PC-9 (cell line): ENCODE measurements at regions not wholly inside any gene's neighbourhood (a gene's known extent, or its start where the extent isn't known, plus 50 kb on each side); places are given as distances from the start of the nearest gene placed in this dataset.

Experiments
- BruUV-seq: library from RNA; stranded (reverse); fragments of 400-500 nt; replicated peaks from 2 replicates; lab custom pipeline; 2021; lab: Mats Ljungman, UMichigan
- CTCF ChIA-PET: fragments of 300-600 bp; sonication (Branson Sonifier 250); formaldehyde crosslinking; loops from one replicate; lab custom pipeline; 2022; ENCODE audit warnings: antibody characterized with exemption; lab: Charles Lee
- POLR2A ChIA-PET: fragments of 300-600 bp; sonication (Branson Sonifier 250); formaldehyde crosslinking; loops from one replicate; lab custom pipeline; 2022; ENCODE audit warnings: antibody characterized with exemption; ENCODE audit not compliant: unreplicated experiment; lab: Charles Lee
- DNase-seq, 2 experiments: peaks; one replicate each; pipeline versions ENCODE4 v3.0.0 to v3.0.0-alpha.2; 2015 to 2022; ENCODE audit warnings: mixed read lengths in 1 of 2
- H2AFZ ChIP-seq: fragments of 200-600 bp; sonication (generic); 2 replicates; pipeline ENCODE4 v1.8.1; 2017; ENCODE audit warnings: antibody characterized with exemption
- H3F3A ChIP-seq: fragments of 200-600 bp; sonication (generic); 2 replicates; pipeline ENCODE4 v1.8.1; 2017; ENCODE audit warnings: antibody characterized with exemption, mild to moderate bottlenecking, low read depth; ENCODE audit not compliant: insufficient read depth
- H3K27ac ChIP-seq: fragments of 200-600 bp; sonication (generic); 2 replicates; pipeline ENCODE4 v1.6.1; 2016; ENCODE audit warnings: mixed run types
- H3K27me3 ChIP-seq: fragments of 200-600 bp; sonication (generic); 2 replicates; pipeline ENCODE4 v1.6.1; 2016; ENCODE audit warnings: low read depth, mixed run types; ENCODE audit not compliant: insufficient read depth
- H3K36me3 ChIP-seq: fragments of 200-600 bp; sonication (generic); 2 replicates; pipeline ENCODE4 v1.6.1; 2016; ENCODE audit warnings: low read depth, mixed run types
- H3K4me1 ChIP-seq: fragments of 200-600 bp; sonication (generic); replicated peaks from 2 replicates; pipeline ENCODE4 v1.6.1; 2016; ENCODE audit warnings: mixed run types; ENCODE audit not compliant: insufficient read depth
- H3K4me2 ChIP-seq: fragments of 200-600 bp; sonication (generic); 2 replicates; pipeline ENCODE4 v1.6.1; 2017; ENCODE audit warnings: mixed run types
- H3K4me3 ChIP-seq: fragments of 200-600 bp; sonication (generic); 2 replicates; pipeline ENCODE4 v1.6.1; 2016; ENCODE audit warnings: mixed run types
- H3K79me2 ChIP-seq: fragments of 200-600 bp; sonication (generic); 2 replicates; pipeline ENCODE4 v1.6.1; 2017; ENCODE audit warnings: low read depth, mixed run types
- H3K9me2 ChIP-seq: fragments of 200-600 bp; sonication (generic); 2 replicates; pipeline ENCODE4 v1.8.1; 2017; ENCODE audit warnings: mild to moderate bottlenecking; ENCODE audit not compliant: insufficient read depth
- H3K9me3 ChIP-seq: fragments of 200-600 bp; sonication (generic); 2 replicates; pipeline ENCODE4 v1.8.1; 2016; ENCODE audit warnings: low read depth; ENCODE audit not compliant: insufficient read depth
- H4K20me1 ChIP-seq: fragments of 200-600 bp; sonication (generic); 2 replicates; pipeline ENCODE4 v1.8.1; 2017; ENCODE audit not compliant: insufficient read depth
- CTCF ChIP-seq: fragments of 200-600 bp; sonication (generic); conservative IDR thresholded peaks from 2 replicates; pipeline ENCODE4 v1.6.1; 2017; ENCODE audit warnings: mixed run types, antibody characterized with exemption, mild to moderate bottlenecking, moderate library complexity
- EZH2 ChIP-seq: fragments of 200-600 bp; sonication (generic); IDR thresholded peaks from 2 replicates; pipeline ENCODE4 v1.8.0; 2017; ENCODE audit warnings: antibody characterized with exemption, low read depth
- intact Hi-C: fragments of 100-400 bp; cut with micrococcal nuclease; formaldehyde crosslinking; loops from one replicate; pipeline ENCODE4 v1.10.0; 2022; ENCODE audit not compliant: unreplicated experiment

GRCh38 chr5:2173151-2173834 lies 290.6 kb upstream of the IRX4 start:
- Histone ChIP-seq H3F3A (no peaks in the 10 kb centered on the region), H2AFZ (no peak overlapping the region), H3K4me2 (no peak overlapping the region), H3K79me2 (no peaks in the 10 kb centered on the region), H4K20me1 (no peaks in the 10 kb centered on the region; the same call in 1 of the 2 replicates), H3K9me2 (no peaks in the 10 kb centered on the region), H3K9me3 (no peaks in the 10 kb centered on the region), H3K27me3 (peaks cover 100% of the 10 kb centered on the region), H3K27ac (no peak overlapping the region), H3K36me3 (no peaks in the 10 kb centered on the region), H3K4me3 (no peak overlapping the region), H3K4me1 (no peaks in the 10 kb centered on the region)
- ChIA-PET CTCF (no interaction called here), POLR2A (no interaction called here)
- no TSS peak for BruUV-seq
- TF ChIP-seq EZH2 (no peak), CTCF (no peak)
- DNase-seq: no peak
- intact Hi-C loops: no loop called here

GRCh38 chr5:2172471-2172870 lies 289.7 kb upstream of the IRX4 start:
- no peak overlapping the region for H3K4me2 ChIP-seq
- no peak for DNase-seq

GRCh38 chr5:2170761-2171160 lies 288.0 kb upstream of the IRX4 start:
- Histone ChIP-seq H3K9me3 (no peaks in the 10 kb centered on the region), H3K36me3 (no peaks in the 10 kb centered on the region), H3K4me3 (no peak overlapping the region), H4K20me1 (no peaks in the 10 kb centered on the region; the same call in 1 of the 2 replicates), H3K9me2 (no peaks in the 10 kb centered on the region), H3K79me2 (no peaks in the 10 kb centered on the region), H2AFZ (no peak overlapping the region), H3K4me1 (no peaks in the 10 kb centered on the region), H3K27ac (no peak overlapping the region), H3K27me3 (peaks cover 100% of the 10 kb centered on the region), H3F3A (no peaks in the 10 kb centered on the region), H3K4me2 (no peak overlapping the region)
- no TSS peak for BruUV-seq
- TF ChIP-seq CTCF (no peak), EZH2 (no peak)
- intact Hi-C loops: no loop called here
- CTCF ChIA-PET: no interaction called here
- POLR2A ChIA-PET: no interaction called here
- DNase-seq: no peak

More at GRCh38 chr5:2172471-2172870, 289.7 kb upstream of the IRX4 start:
- no peak overlapping the region for H3K4me3 ChIP-seq
- no peaks in the 10 kb centered on the region for H3K4me1 ChIP-seq
- H2AFZ ChIP-seq: no peak overlapping the region
- no peaks in the 10 kb centered on the region for H3K9me3 ChIP-seq
- H4K20me1 ChIP-seq: no peaks in the 10 kb centered on the region; the same call in 1 of the 2 replicates
- no peak for TF ChIP-seq CTCF
- no peak for TF ChIP-seq EZH2
- CTCF ChIA-PET: no interaction called here
- no peaks in the 10 kb centered on the region for H3K36me3 ChIP-seq
- POLR2A ChIA-PET: no interaction called here
- no peaks in the 10 kb centered on the region for H3F3A ChIP-seq
- intact Hi-C loops: no loop called here
- BruUV-seq: no TSS peak
- H3K79me2 ChIP-seq: no peaks in the 10 kb centered on the region
- H3K27me3 ChIP-seq: peaks cover 100% of the 10 kb centered on the region
- H3K27ac ChIP-seq: no peak overlapping the region
- no peaks in the 10 kb centered on the region for H3K9me2 ChIP-seq
